Neural progenitor cell (in vitro differentiated cells): ENCODE measurements at regions not wholly inside any gene's neighbourhood (a gene's known extent, or its start where the extent isn't known, plus 50 kb on each side); places are given as distances from the start of the nearest gene placed in this dataset. TPM values are rescaled to one million over a fixed set of nuclear protein-coding genes. Genes with fewer than 3 reads are reported as not detected.

ENCODE experiments used
- DNase-seq: peaks from one replicate; pipeline ENCODE4 v3.0.0-alpha.2; 2016; ENCODE audit warnings: low spot score
- H2AFZ ChIP-seq: fragments of 200-600 bp; sonication (generic); replicated peaks from 2 replicates; pipeline ENCODE4 v1.6.1; 2016; ENCODE audit warnings: antibody characterized with exemption
- H3F3A ChIP-seq: fragments of 200-600 bp; sonication (generic); 2 replicates; pipeline ENCODE4 v1.6.1; 2016; ENCODE audit warnings: antibody characterized with exemption, low read depth
- H3K27ac ChIP-seq: fragments of 200-600 bp; sonication (generic); 2 replicates; pipeline ENCODE4 v1.5.1; 2016; ENCODE audit warnings: mild to moderate bottlenecking
- H3K27me3 ChIP-seq: fragments of 200-600 bp; sonication (generic); 2 replicates; pipeline ENCODE4 v1.6.1; 2016; ENCODE audit warnings: mild to moderate bottlenecking, moderate library complexity
- H3K36me3 ChIP-seq: fragments of 200-600 bp; sonication (generic); 2 replicates; pipeline ENCODE4 v1.5.1; 2016
- H3K4me1 ChIP-seq: fragments of 200-600 bp; sonication (generic); 2 replicates; pipeline ENCODE4 v1.6.1; 2016; ENCODE audit warnings: mixed run types
- H3K4me2 ChIP-seq: fragments of 200-600 bp; sonication (generic); 2 replicates; pipeline ENCODE4 v1.6.1; 2016
- H3K4me3 ChIP-seq: fragments of 200-600 bp; sonication (generic); 2 replicates; pipeline ENCODE4 v1.5.1; 2016
- H3K79me2 ChIP-seq: fragments of 200-600 bp; sonication (generic); 2 replicates; pipeline ENCODE4 v1.6.1; 2016; ENCODE audit warnings: low read depth
- H3K9ac ChIP-seq: fragments of 200-600 bp; sonication (generic); 2 replicates; pipeline ENCODE4 v1.6.1; 2016
- H3K9me3 ChIP-seq: fragments of 200-600 bp; sonication (generic); 2 replicates; pipeline ENCODE4 v1.5.1; 2016; ENCODE audit warnings: low read depth
- H4K20me1 ChIP-seq: fragments of 200-600 bp; sonication (generic); 2 replicates; pipeline ENCODE4 v1.6.1; 2016; ENCODE audit warnings: low read depth
- H3K27ac Mint-ChIP-seq: 3 replicates; pipeline ENCODE4 v1.8.0; 2021; ENCODE audit warnings: mixed read lengths
- H3K27me3 Mint-ChIP-seq: 2 replicates; pipeline ENCODE4 v1.8.0; 2022; ENCODE audit warnings: low read depth, mild to moderate bottlenecking, inconsistent platforms, moderate library complexity, mixed read lengths; ENCODE audit not compliant: insufficient read depth
- H3K36me3 Mint-ChIP-seq: 3 replicates; pipeline ENCODE4 v1.8.0; 2021; ENCODE audit warnings: mixed read lengths
- H3K4me1 Mint-ChIP-seq: 3 replicates; pipeline ENCODE4 v1.8.0; 2021; ENCODE audit warnings: mixed read lengths
- H3K4me3 Mint-ChIP-seq: 3 replicates; pipeline ENCODE4 v1.8.0; 2021; ENCODE audit warnings: mild to moderate bottlenecking, moderate library complexity, mixed read lengths
- H3K9me3 Mint-ChIP-seq: 3 replicates; pipeline ENCODE4 v1.8.0; 2020; ENCODE audit warnings: mixed read lengths
- CTCF ChIP-seq: fragments of 200-600 bp; sonication (generic); IDR thresholded peaks from 2 replicates; pipeline ENCODE4 v1.5.1; 2017; ENCODE audit warnings: antibody characterized with exemption, mild to moderate bottlenecking
- EZH2 ChIP-seq: fragments of 200-600 bp; sonication (generic); IDR thresholded peaks from 2 replicates; pipeline ENCODE4 v1.6.1; 2017; ENCODE audit warnings: antibody characterized with exemption, mild to moderate bottlenecking, moderate library complexity
- EZH2phosphoT487 ChIP-seq: fragments of 200-600 bp; sonication (generic); IDR thresholded peaks from 2 replicates; pipeline ENCODE4 v1.6.1; 2017; ENCODE audit warnings: antibody characterized with exemption
- small RNA-seq: library from RNA; depleted of rRNA; stranded (forward); fragments of <200 nt; gene quantifications from one replicate; pipeline ENCODE3, GENCODE V24; 2015

GRCh38 chr14:41972531-41972930 lies 365.9 kb downstream of the LRFN5 start:
- H3K4me3 ChIP-seq = no peak overlapping the region
- no peaks in the 10 kb centered on the region for H3F3A ChIP-seq
- H3K36me3 ChIP-seq = no peaks in the 10 kb centered on the region
- H3K4me1 ChIP-seq = no peaks in the 10 kb centered on the region
- no peaks in the 10 kb centered on the region for H3K27me3 Mint-ChIP-seq
- no peaks in the 10 kb centered on the region for H3K4me1 Mint-ChIP-seq
- H3K4me2 ChIP-seq = no peak overlapping the region
- H3K79me2 ChIP-seq = no peaks in the 10 kb centered on the region
- H3K9ac ChIP-seq = no peak overlapping the region
- no peak overlapping the region for H2AFZ ChIP-seq
- H4K20me1 ChIP-seq = no peaks in the 10 kb centered on the region
- no peak for DNase-seq
- no peak overlapping the region for H3K4me3 Mint-ChIP-seq
- TF ChIP-seq CTCF (no peak), EZH2 (no peak), EZH2phosphoT487 (no peak)
- H3K9me3 ChIP-seq = no peaks in the 10 kb centered on the region
- no peak overlapping the region for H3K27ac Mint-ChIP-seq
- no peaks in the 10 kb centered on the region for H3K36me3 Mint-ChIP-seq
- H3K27ac ChIP-seq = no peak overlapping the region
- no peaks in the 10 kb centered on the region for H3K27me3 ChIP-seq
- H3K9me3 Mint-ChIP-seq = peaks cover 4% of the 10 kb centered on the region

GRCh38 chr14:41960281-41960680 lies 353.6 kb downstream of the LRFN5 start:
- DNase-seq = no peak
- no peak for TF ChIP-seq EZH2phosphoT487
- peaks cover 2% of the 10 kb centered on the region for H3K9me3 Mint-ChIP-seq
- Histone ChIP-seq H3K79me2 (no peaks in the 10 kb centered on the region), H3K27me3 (no peaks in the 10 kb centered on the region), H3K9ac (no peak overlapping the region), H3F3A (no peaks in the 10 kb centered on the region), H3K27ac (no peak overlapping the region), H3K9me3 (no peaks in the 10 kb centered on the region), H3K36me3 (no peaks in the 10 kb centered on the region), H3K4me2 (no peak overlapping the region), H2AFZ (no peak overlapping the region), H4K20me1 (no peaks in the 10 kb centered on the region), H3K4me3 (no peak overlapping the region), H3K4me1 (no peaks in the 10 kb centered on the region)
- no peak overlapping the region for H3K27ac Mint-ChIP-seq
- no peaks in the 10 kb centered on the region for H3K4me1 Mint-ChIP-seq
- H3K4me3 Mint-ChIP-seq = no peak overlapping the region
- H3K27me3 Mint-ChIP-seq = no peaks in the 10 kb centered on the region
- H3K36me3 Mint-ChIP-seq = no peaks in the 10 kb centered on the region

GRCh38 chr14:41957459-41957858 lies 350.8 kb downstream of the LRFN5 start:
- H3K27me3 ChIP-seq = no peaks in the 10 kb centered on the region
- Mint-ChIP-seq H3K27ac (no peak overlapping the region), H3K36me3 (no peaks in the 10 kb centered on the region), H3K4me1 (no peaks in the 10 kb centered on the region), H3K9me3 (no peaks in the 10 kb centered on the region), H3K4me3 (no peak overlapping the region), H3K27me3 (no peaks in the 10 kb centered on the region)
- H3F3A ChIP-seq = no peaks in the 10 kb centered on the region
- no peak overlapping the region for H3K27ac ChIP-seq
- no peaks in the 10 kb centered on the region for H3K79me2 ChIP-seq
- H3K9me3 ChIP-seq = no peaks in the 10 kb centered on the region
- no peaks in the 10 kb centered on the region for H4K20me1 ChIP-seq
- no peak overlapping the region for H3K4me2 ChIP-seq
- H3K4me3 ChIP-seq = no peak overlapping the region
- no peaks in the 10 kb centered on the region for H3K36me3 ChIP-seq
- no peak for TF ChIP-seq EZH2
- TF ChIP-seq EZH2phosphoT487 = no peak
- no peak for TF ChIP-seq CTCF
- no peak overlapping the region for H3K9ac ChIP-seq
- no peak overlapping the region for H2AFZ ChIP-seq
- no peak for DNase-seq
- H3K4me1 ChIP-seq = no peaks in the 10 kb centered on the region

Small RNA genes in the stretch of these regions (small RNA-seq; reads per million reads assigned to genes)
- gene AL163153.1 = not detected
- not detected for gene AL358913.1
- not detected for gene AL442163.3
